Endodermal cell (in vitro differentiated cells): ENCODE measurements at regions not wholly inside any gene's neighbourhood (a gene's known extent, or its start where the extent isn't known, plus 50 kb on each side); places are given as distances from the start of the nearest gene placed in this dataset.
"Not testable (repeated sequence)": the region's sequence is repeated elsewhere in the genome, so short reads cannot be mapped to it uniquely, and the experiment has no call there.

Experiments used
- DNase-seq: peaks from one replicate; pipeline ENCODE4 v3.0.0-alpha.2; 2017
- H3K27ac ChIP-seq: 2 replicates; pipeline ENCODE4 v1.5.1; 2013; ENCODE audit warnings: mild to moderate bottlenecking, low read depth, low read length, moderate library complexity
- H3K27me3 ChIP-seq: 2 replicates; pipeline ENCODE4 v1.6.1; 2013; ENCODE audit warnings: mild to moderate bottlenecking, low read length, moderate library complexity; ENCODE audit not compliant: insufficient read depth, control insufficient read depth, poor library complexity, severe bottlenecking
- H3K36me3 ChIP-seq: 2 replicates; pipeline ENCODE4 v1.7.0; 2013; ENCODE audit warnings: mild to moderate bottlenecking, low read length, moderate library complexity; ENCODE audit not compliant: control insufficient read depth, insufficient read depth
- H3K4me1 ChIP-seq: one replicate; pipeline ENCODE4 v1.7.0; 2013; ENCODE audit warnings: low read length; ENCODE audit not compliant: control insufficient read depth, insufficient read depth
- H3K4me3 ChIP-seq: 2 replicates; pipeline ENCODE4 v1.5.1; 2013; ENCODE audit warnings: mild to moderate bottlenecking, low read length, moderate library complexity
- H3K9ac ChIP-seq: 2 replicates; pipeline ENCODE4 v1.6.1; 2013; ENCODE audit warnings: mild to moderate bottlenecking, low read length, moderate library complexity; ENCODE audit not compliant: poor library complexity, severe bottlenecking; ENCODE audit errors: extremely low read depth
- H3K9me3 ChIP-seq: 2 replicates; pipeline ENCODE4 v1.6.1; 2013; ENCODE audit warnings: mild to moderate bottlenecking, low read length, moderate library complexity; ENCODE audit not compliant: control insufficient read depth
- H3K27ac Mint-ChIP-seq: 2 replicates; pipeline ENCODE4 v1.8.0; 2020; ENCODE audit warnings: mixed read lengths
- H3K27me3 Mint-ChIP-seq: 2 replicates; pipeline ENCODE4 v1.8.0; 2021; ENCODE audit warnings: mild to moderate bottlenecking, mixed read lengths; ENCODE audit not compliant: insufficient read depth
- H3K36me3 Mint-ChIP-seq: 2 replicates; pipeline ENCODE4 v1.8.0; 2020; ENCODE audit warnings: low read depth, mixed read lengths
- H3K4me1 Mint-ChIP-seq: 2 replicates; pipeline ENCODE4 v1.8.0; 2020; ENCODE audit warnings: mixed read lengths
- H3K4me3 Mint-ChIP-seq: 2 replicates; pipeline ENCODE4 v1.8.0; 2020; ENCODE audit warnings: mild to moderate bottlenecking, moderate library complexity, mixed read lengths
- H3K9me3 Mint-ChIP-seq: 2 replicates; pipeline ENCODE4 v1.8.0; 2020; ENCODE audit warnings: mild to moderate bottlenecking, mixed read lengths
- CTCF ChIP-seq: fragments of 200-600 bp; sonication (generic); conservative IDR thresholded peaks from 2 replicates; pipeline ENCODE4 v1.5.0; 2021; ENCODE audit warnings: antibody characterized with exemption, mild to moderate bottlenecking
- WGBS, 2 experiments: methylation state at CpG; one replicate each; pipeline versions ENCODE4 v1.1.5 to v1.1.7; 2013; ENCODE audit warnings: missing lambda C conversion rate in 2 of 2, mixed read lengths in 1 of 2; ENCODE audit not compliant: insufficient coverage in 1 of 2, insufficient read length in 1 of 2; 5-methylcytosine and 5-hydroxymethylcytosine counted together

DNA sequence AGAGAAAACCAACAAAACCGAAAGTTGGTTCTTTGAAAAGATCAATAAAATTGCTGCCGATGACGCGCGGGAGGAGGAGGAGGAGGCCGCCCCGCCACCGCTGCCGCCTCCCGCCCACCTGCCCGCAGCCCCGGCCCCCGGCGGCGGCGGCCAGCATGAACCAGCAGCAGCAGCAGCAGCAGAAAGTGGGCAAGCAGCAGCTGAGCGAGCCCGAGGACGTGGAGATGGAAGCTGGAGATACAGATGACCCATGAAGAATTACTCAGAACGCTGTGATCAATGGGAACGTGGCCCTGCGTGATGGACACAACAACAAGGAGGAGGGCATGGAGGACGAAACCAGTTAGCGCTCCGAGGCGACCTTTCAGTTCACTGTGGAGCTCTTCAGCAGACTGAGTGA, 53.9 kb upstream of the EFNA5 start:
- Histone ChIP-seq H3K27me3 (no peaks in the 10 kb centered on the region), H3K36me3 (no peaks in the 10 kb centered on the region), H3K9ac (no peak overlapping the region), H3K9me3 (peaks cover 12% of the 10 kb centered on the region), H3K4me1 (no peaks in the 10 kb centered on the region), H3K27ac (no peak overlapping the region), H3K4me3 (no peak overlapping the region)
- TF ChIP-seq CTCF: no peak
- H3K4me1 Mint-ChIP-seq: no peaks in the 10 kb centered on the region
- peak; percentile 58 for DNase-seq
- H3K9me3 Mint-ChIP-seq: peaks cover 26% of the 10 kb centered on the region
- 94 to 96% methylated on average over 21 to 26 of the region's 26 CpGs for WGBS, 2 experiments
- H3K27me3 Mint-ChIP-seq: no peaks in the 10 kb centered on the region
- H3K36me3 Mint-ChIP-seq: peaks cover 3% of the 10 kb centered on the region
- H3K4me3 Mint-ChIP-seq: no peak overlapping the region
- no peak overlapping the region for H3K27ac Mint-ChIP-seq

- not testable (repeated sequence) for H3K36me3 Mint-ChIP-seq, H3K4me3 ChIP-seq, H3K27me3 Mint-ChIP-seq, H3K9ac ChIP-seq, H3K36me3 ChIP-seq, H3K4me3 Mint-ChIP-seq, DNase-seq, H3K27me3 ChIP-seq, H3K4me1 ChIP-seq, H3K27ac Mint-ChIP-seq, H3K27ac ChIP-seq, H3K4me1 Mint-ChIP-seq
- H3K9me3 Mint-ChIP-seq: peaks cover 28% of the 10 kb centered on the region
- H3K9me3 ChIP-seq: peaks cover 21% of the 10 kb centered on the region
These were observed 50.5 kb upstream of the EFNA5 start for GRCh38 chr5:107721241-107721640.
